Thoracic aorta (tissue), 2 donors: ENCODE measurements at regions not wholly inside any gene's neighbourhood (a gene's known extent, or its start where the extent isn't known, plus 50 kb on each side); places are given as distances from the start of the nearest gene placed in this dataset.
A peak's percentile ranks its signal among the peaks of the same experiment; 100 is the strongest.

Source experiments
- ATAC-seq: fragments of 150-250 bp; one replicate; pipeline ENCODE4 v1.8.0; 2017; ENCODE audit warnings: low read depth; ENCODE audit not compliant: insufficient number of reproducible peaks, low FRiP score
- DNase-seq: peaks from one replicate; pipeline ENCODE4 v3.0.0-alpha.2; 2020; ENCODE audit warnings: low spot score
- H3K27ac ChIP-seq, 2 donors: fragments of 200-600 bp; sonication (generic); 1 replicate in 1 of 2; 2 replicates in 1 of 2; pipeline ENCODE4 v1.5.1; 2016; ENCODE audit warnings: mild to moderate bottlenecking in 2 of 2, moderate library complexity in 2 of 2
- H3K27me3 ChIP-seq: fragments of 200-600 bp; sonication (generic); replicated peaks from 2 replicates; pipeline ENCODE4 v1.6.0; 2016; ENCODE audit warnings: mild to moderate bottlenecking; ENCODE audit not compliant: insufficient read depth
- H3K36me3 ChIP-seq: fragments of 200-600 bp; sonication (generic); one replicate; pipeline ENCODE4 v1.5.1; 2016
- H3K4me1 ChIP-seq, 2 donors: fragments of 200-600 bp; sonication (generic); 1 replicate in 1 of 2; 2 replicates in 1 of 2; pipeline versions ENCODE4 v1.5.1 to v1.6.0; 2016; ENCODE audit warnings: low read depth in 2 of 2, mild to moderate bottlenecking in 1 of 2; ENCODE audit not compliant: control insufficient read depth in 1 of 2
- H3K4me3 ChIP-seq: fragments of 200-600 bp; sonication (generic); 2 replicates; pipeline ENCODE4 v1.5.1; 2016; ENCODE audit warnings: mild to moderate bottlenecking
- H3K9me3 ChIP-seq: fragments of 200-600 bp; sonication (generic); 2 replicates; pipeline ENCODE4 v1.5.1; 2016
- TF ChIP-seq, protein P1 (sequence below): fragments of 200-600 bp; sonication (generic); IDR thresholded peaks from one replicate; pipeline ENCODE4 v1.5.1; 2019; ENCODE audit warnings: antibody characterized with exemption

DNA sequence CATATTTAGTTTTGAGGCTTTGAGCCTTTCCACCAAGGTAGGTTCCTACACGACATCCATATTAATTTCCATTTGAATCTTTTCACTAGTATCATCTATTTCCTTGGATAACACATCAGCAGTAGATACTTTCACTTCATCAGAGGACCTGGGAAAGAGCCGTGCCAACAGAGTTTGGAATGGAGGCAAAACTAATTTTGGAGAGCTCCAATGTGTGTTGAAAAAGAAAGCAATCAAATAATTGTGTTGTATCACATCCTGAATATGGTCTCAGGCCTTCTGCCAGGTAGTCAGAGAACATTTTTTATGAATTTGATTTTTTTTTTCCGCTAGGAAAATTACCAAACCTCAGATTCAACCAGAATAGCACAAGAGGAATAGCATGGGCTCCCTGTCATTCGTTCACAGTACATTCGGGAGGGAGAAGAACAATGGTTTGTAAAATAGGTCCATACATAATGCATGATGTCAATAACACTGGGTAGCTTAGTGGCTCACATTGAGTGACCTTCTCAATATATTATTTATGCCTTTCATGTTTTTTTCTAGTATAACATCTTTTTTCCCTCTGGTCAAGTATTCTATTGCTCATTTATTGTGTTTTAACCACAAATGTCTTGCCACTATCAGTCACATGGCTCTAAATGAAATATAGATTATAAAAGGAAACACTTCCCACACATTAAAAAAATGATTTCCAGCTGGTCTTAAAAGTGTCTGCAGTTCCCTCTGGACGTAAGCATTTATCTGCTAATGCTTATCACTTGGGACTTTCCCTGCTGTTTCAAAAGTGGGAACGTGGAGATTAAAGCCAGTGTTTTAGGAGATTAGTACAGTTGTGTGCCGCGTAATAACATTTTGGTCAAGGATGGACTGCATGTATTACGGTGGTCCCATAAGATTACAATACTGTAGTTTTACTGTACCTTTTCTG, 68.6 kb upstream of the RAPH1 start:
- peak overlapping the region; percentile 7 to 29 for H3K27ac ChIP-seq
- ATAC-seq (no peak), DNase-seq (no peak)
- no peaks in the 10 kb centered on the region for H3K9me3 ChIP-seq
- TF ChIP-seq, protein P1, sequence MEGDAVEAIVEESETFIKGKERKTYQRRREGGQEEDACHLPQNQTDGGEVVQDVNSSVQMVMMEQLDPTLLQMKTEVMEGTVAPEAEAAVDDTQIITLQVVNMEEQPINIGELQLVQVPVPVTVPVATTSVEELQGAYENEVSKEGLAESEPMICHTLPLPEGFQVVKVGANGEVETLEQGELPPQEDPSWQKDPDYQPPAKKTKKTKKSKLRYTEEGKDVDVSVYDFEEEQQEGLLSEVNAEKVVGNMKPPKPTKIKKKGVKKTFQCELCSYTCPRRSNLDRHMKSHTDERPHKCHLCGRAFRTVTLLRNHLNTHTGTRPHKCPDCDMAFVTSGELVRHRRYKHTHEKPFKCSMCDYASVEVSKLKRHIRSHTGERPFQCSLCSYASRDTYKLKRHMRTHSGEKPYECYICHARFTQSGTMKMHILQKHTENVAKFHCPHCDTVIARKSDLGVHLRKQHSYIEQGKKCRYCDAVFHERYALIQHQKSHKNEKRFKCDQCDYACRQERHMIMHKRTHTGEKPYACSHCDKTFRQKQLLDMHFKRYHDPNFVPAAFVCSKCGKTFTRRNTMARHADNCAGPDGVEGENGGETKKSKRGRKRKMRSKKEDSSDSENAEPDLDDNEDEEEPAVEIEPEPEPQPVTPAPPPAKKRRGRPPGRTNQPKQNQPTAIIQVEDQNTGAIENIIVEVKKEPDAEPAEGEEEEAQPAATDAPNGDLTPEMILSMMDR = no peak
- H3K27me3 ChIP-seq = no peaks in the 10 kb centered on the region
- no peaks in the 10 kb centered on the region for H3K36me3 ChIP-seq
- peaks cover 3 to 50% of the 10 kb centered on the region in 2 donors for H3K4me1 ChIP-seq
- H3K4me3 ChIP-seq = peak overlapping the region; percentile 5

DNA sequence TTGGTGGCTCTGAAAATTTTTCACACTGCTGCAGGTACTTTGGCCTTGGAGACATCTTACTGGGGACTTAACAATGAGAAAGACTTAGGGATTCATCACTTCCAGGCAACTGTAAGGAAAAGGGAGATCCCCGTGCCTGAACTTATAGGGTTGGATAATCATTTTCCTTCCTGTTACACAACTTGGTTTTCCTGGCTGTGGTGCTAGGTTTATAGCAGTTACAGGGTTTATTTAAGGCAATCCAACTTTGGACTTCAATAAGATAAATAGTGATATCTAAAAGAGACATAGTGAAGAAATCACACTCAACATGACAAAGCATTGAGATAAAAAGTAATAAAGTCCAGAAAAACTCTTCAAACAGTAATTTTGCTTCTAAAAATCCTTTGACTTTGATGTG, 70.2 kb upstream of the RAPH1 start:
- DNase-seq = no peak
- Histone ChIP-seq H3K4me1 (peaks cover 3 to 50% of the 10 kb centered on the region in 2 donors), H3K27ac (no peak overlapping the region), H3K9me3 (no peaks in the 10 kb centered on the region), H3K4me3 (no peak overlapping the region), H3K27me3 (no peaks in the 10 kb centered on the region), H3K36me3 (no peaks in the 10 kb centered on the region)
- no peak for ATAC-seq
- TF ChIP-seq, protein P1 = no peak

DNA sequence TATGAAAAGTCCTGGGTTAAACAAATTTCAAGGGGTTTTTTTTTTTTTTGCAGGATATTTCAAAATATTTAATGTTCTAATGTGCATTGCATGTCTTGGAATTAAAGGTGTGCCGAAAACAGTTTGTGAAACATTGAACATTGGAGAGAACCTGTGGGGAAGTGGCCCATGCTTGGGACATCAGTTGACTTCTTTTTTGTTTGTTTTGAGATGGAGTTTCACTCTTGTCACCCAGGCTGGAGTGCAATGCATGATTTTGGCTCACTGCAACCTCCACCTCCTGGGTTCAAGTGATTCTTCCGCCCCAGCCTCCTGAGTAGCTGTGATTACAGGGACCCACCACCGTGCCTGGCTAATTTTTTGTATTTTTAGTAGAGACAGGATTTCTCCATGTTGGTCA, 71.0 kb upstream of the RAPH1 start:
- DNase-seq = no peak
- no peak for ATAC-seq
- Histone ChIP-seq H3K27ac (no peak overlapping the region), H3K9me3 (no peaks in the 10 kb centered on the region), H3K4me1 (peaks cover 3 to 47% of the 10 kb centered on the region in 2 donors), H3K4me3 (no peak overlapping the region), H3K27me3 (no peaks in the 10 kb centered on the region), H3K36me3 (no peaks in the 10 kb centered on the region)
- TF ChIP-seq, protein P1 = no peak

DNA sequence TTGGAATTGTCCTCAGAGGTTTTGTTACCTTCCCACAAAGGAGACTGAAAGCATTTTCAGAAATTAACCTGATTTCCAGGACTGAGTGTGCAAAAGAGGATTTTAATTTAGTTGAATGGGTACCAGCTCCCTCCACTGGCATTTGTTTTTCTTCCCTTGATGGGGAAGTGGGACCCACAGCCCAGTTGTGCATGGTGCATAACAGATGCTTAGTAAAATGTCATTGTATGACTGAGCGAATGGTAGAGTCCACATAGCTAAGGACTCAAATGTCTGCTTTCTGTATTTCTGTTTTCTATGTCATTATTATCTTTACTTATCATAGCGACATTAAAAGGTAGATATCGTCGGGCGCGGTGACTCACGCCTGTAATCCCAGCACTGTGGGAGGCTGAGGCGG, 75.5 kb upstream of the RAPH1 start:
- Histone ChIP-seq H3K4me3 (no peak overlapping the region), H3K36me3 (no peaks in the 10 kb centered on the region), H3K27ac (no peak overlapping the region), H3K4me1 (peaks cover 0 to 3% of the 10 kb centered on the region in 2 donors), H3K27me3 (no peaks in the 10 kb centered on the region), H3K9me3 (no peaks in the 10 kb centered on the region)
- no peak for DNase-seq
- TF ChIP-seq, protein P1 = no peak
- ATAC-seq = no peak

DNA sequence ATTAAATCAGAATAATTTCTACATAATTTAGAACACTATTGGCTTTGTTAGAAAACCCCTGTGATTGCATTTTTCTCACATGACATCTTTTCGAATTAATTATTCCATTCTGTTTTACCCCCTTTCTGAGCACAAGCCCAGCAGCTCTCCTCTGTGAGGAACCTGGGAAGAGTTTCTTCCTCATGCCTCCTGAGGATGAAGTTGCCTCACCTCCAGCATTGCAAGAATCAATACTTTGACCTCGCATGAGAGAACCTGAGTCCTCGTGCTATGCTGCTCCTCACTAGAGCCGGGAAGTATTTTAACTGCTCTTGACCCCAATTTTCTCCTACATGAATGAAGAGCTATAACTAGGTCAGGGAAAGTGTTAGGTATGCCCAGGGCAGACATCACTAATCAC, 77.1 kb upstream of the RAPH1 start:
- H3K36me3 ChIP-seq = no peaks in the 10 kb centered on the region
- no peaks in the 10 kb centered on the region for H3K4me1 ChIP-seq
- H3K27ac ChIP-seq = no peak overlapping the region
- no peaks in the 10 kb centered on the region for H3K27me3 ChIP-seq
- TF ChIP-seq, protein P1 = no peak
- ATAC-seq = no peak
- DNase-seq = no peak
- H3K9me3 ChIP-seq = no peaks in the 10 kb centered on the region
- no peak overlapping the region for H3K4me3 ChIP-seq
